ENCODE measurements at regions not wholly inside any gene's neighbourhood (a gene's known extent, or its start where the extent isn't known, plus 50 kb on each side); places are given as distances from the start of the nearest gene placed in this dataset.

DNA sequence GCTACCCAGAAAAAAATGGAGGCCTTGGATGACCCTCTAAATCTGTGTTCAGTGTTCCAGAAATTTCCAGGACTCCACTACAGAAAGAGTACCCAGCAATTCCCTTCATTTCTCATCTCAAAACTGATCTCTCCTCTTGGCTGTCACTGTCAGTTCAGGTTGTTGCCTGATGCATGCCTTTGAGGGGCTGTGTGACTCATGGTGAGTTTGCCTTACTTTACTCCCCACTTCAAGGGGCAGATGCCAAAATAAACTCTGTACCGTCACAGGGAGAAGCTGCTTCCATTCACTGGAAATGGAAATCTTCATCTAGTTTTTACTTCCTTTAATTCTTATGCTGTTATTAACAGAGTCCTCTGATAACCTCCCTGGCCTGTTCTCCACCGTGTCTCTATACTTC is 1075.0 kb downstream of the DIAPH3 start:
- Histone ChIP-seq H4K91ac (ENCODE audit: insufficient read length, low read depth, low read length) (no peak overlapping the region), H3K23ac (ENCODE audit: insufficient read length, low read depth, low read length) (no peak overlapping the region), H3K9me3 (ENCODE audit: control insufficient read depth, low read depth, low read length) (no peaks in the 10 kb centered on the region), H3K4me1 (ENCODE audit: insufficient read depth, low read length) (no peaks in the 10 kb centered on the region), H4K20me1 (ENCODE audit: control insufficient read depth, insufficient read depth, insufficient read length) (no peaks in the 10 kb centered on the region), H3K4me2 (ENCODE audit: insufficient read depth, insufficient read length, low read length) (no peak overlapping the region), H2BK15ac (ENCODE audit: low read depth, low read length) (no peak overlapping the region), H3K23me2 (ENCODE audit: insufficient read length, low read depth, low read length, poor library complexity, severe bottlenecking) (no peaks in the 10 kb centered on the region), H3K79me1 (ENCODE audit: insufficient read depth, low read depth, low read length, poor library complexity, severe bottlenecking) (no peaks in the 10 kb centered on the region), H3T11ph (ENCODE audit: low read length) (no peak overlapping the region), H2AFZ (ENCODE audit: low read length) (no peak overlapping the region), H3K9ac (ENCODE audit: extremely low read depth, insufficient read length, low read length) (no peak overlapping the region), H3K27me3 (ENCODE audit: insufficient read depth, low read length) (no peaks in the 10 kb centered on the region), H3K18ac (ENCODE audit: insufficient read length, low read depth, low read length) (no peak overlapping the region), H3K14ac (ENCODE audit: insufficient read depth, low read length) (no peak overlapping the region), H3K79me2 (ENCODE audit: insufficient read depth, low read length) (no peaks in the 10 kb centered on the region), H4K8ac (replicated peaks; ENCODE audit: insufficient read length, low read depth, low read length) (no peak overlapping the region), H2BK12ac (ENCODE audit: insufficient read length, low read depth, low read length) (no peak overlapping the region), H3K4ac (ENCODE audit: low read depth, low read length) (no peak overlapping the region), H2BK5ac (ENCODE audit: insufficient read length, low read length) (no peak overlapping the region), H2BK120ac (ENCODE audit: low read depth, low read length, poor library complexity, severe bottlenecking) (no peak overlapping the region), H2AK5ac (ENCODE audit: insufficient read length, low read length) (no peak overlapping the region), H3K27ac (ENCODE audit: insufficient read length, low read depth, low read length) (no peak overlapping the region), H2BK20ac (ENCODE audit: low read depth, low read length, poor library complexity, severe bottlenecking) (no peak overlapping the region), H4K5ac (ENCODE audit: insufficient read length, low read depth, low read length) (no peak overlapping the region), H3K56ac (ENCODE audit: insufficient read length, low read depth, low read length) (no peak overlapping the region)
- TF ChIP-seq CTCF (conservative IDR thresholded peaks at IDR 0.05), result no peak
- Mint-ChIP-seq H3K9me3 (no peaks in the 10 kb centered on the region), H3K27ac (no peak overlapping the region), H3K4me3 (no peak overlapping the region), H3K36me3 (ENCODE audit: insufficient read depth in 1 of 3, low read depth in 3 of 3) (no peaks in the 10 kb centered on the region), H3K27me3 (ENCODE audit: low read depth) (no peaks in the 10 kb centered on the region), H3K4me1 (no peaks in the 10 kb centered on the region)
- DNase-seq, result no peak
- WGBS (ENCODE audit: extremely low coverage, insufficient read length, low lambda C conversion rate), result no CpG with 5 or more reads among the region's 2 CpGs
